ENCODE measurements at regions not wholly inside any gene's neighbourhood (a gene's known extent, or its start where the extent isn't known, plus 50 kb on each side); places are given as distances from the start of the nearest gene placed in this dataset.

DNA sequence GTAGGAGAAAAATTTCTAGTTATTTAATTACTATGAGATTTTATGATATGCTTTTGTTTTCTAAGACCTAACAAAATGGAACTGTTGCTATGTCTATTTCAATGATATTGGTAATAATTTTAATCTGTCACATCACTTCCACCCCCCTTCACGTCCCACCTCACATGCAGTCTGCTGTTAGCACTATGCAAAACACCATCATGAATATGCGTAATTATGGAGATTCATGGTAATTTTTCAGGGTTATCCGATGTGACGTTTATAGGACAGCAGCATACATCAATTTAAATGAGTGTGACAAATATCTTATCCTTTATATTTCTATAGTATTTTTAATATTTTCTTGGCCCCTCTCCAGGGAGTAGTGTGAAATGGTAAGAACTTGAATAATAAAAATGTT is 283.8 kb upstream of the TMEM161B start:
- TF ChIP-seq ZFX (IDR thresholded peaks at IDR 0.05) = no peak
- TF ChIP-seq, protein P1, sequence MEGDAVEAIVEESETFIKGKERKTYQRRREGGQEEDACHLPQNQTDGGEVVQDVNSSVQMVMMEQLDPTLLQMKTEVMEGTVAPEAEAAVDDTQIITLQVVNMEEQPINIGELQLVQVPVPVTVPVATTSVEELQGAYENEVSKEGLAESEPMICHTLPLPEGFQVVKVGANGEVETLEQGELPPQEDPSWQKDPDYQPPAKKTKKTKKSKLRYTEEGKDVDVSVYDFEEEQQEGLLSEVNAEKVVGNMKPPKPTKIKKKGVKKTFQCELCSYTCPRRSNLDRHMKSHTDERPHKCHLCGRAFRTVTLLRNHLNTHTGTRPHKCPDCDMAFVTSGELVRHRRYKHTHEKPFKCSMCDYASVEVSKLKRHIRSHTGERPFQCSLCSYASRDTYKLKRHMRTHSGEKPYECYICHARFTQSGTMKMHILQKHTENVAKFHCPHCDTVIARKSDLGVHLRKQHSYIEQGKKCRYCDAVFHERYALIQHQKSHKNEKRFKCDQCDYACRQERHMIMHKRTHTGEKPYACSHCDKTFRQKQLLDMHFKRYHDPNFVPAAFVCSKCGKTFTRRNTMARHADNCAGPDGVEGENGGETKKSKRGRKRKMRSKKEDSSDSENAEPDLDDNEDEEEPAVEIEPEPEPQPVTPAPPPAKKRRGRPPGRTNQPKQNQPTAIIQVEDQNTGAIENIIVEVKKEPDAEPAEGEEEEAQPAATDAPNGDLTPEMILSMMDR (conservative IDR thresholded peaks at IDR 0.05) = no peak
- no peak overlapping the region for H3K27ac ChIP-seq

DNA sequence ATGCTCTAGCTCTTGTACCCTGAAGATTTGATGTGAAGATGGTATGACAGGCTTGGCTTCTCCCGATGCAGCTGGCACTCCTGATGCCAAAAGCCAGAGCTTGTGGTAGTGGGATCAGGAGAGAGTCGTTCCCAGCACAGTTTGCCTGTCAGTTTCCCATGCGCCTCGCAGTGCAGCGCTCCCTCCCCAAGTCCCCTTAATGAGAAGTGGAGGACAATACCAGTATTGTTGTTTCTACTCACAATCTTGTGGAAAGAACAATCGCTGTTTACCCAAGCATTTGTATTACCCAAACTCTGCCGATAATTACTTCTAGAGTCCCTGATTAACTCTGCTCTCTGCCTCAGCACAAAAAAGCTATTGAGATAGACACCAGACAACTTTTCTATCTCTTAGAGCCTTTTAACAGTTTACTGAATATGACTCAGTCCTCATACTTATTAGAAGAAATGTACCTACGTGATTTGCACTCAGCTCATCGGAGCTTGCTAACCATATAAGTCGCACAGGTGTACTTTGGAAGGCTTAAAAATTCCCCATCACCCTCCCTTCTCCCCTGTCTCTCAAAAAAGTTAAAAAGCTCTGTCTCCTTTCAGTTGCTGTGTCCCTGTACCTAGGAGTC is 283.2 kb upstream of the TMEM161B start:
- no peak overlapping the region for H3K27ac ChIP-seq
- no peak for TF ChIP-seq ZFX (IDR thresholded peaks at IDR 0.05)
- TF ChIP-seq, protein P1 (conservative IDR thresholded peaks at IDR 0.05) = no peak

DNA sequence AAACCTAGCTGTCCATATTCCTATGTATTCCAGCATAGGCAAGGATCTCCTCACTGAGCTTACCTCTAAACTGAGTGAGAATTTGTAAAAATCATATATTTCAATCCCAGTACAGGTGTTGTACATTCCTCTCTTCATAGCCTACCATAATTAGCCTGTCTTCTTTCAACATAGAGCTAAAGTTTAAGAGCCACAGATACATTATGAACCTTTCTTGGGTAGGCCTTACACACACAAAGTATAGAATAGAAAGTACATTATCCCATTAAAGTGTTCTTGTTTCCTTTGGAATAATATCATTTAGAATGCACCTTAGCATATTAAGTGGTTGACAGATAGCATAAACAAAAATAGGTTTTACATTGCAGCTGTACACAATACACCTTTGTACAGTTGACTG is 282.1 kb upstream of the TMEM161B start:
- H3K27ac ChIP-seq = no peak overlapping the region
- TF ChIP-seq ZFX (IDR thresholded peaks at IDR 0.05) = no peak
- TF ChIP-seq, protein P1 (conservative IDR thresholded peaks at IDR 0.05) = no peak

DNA sequence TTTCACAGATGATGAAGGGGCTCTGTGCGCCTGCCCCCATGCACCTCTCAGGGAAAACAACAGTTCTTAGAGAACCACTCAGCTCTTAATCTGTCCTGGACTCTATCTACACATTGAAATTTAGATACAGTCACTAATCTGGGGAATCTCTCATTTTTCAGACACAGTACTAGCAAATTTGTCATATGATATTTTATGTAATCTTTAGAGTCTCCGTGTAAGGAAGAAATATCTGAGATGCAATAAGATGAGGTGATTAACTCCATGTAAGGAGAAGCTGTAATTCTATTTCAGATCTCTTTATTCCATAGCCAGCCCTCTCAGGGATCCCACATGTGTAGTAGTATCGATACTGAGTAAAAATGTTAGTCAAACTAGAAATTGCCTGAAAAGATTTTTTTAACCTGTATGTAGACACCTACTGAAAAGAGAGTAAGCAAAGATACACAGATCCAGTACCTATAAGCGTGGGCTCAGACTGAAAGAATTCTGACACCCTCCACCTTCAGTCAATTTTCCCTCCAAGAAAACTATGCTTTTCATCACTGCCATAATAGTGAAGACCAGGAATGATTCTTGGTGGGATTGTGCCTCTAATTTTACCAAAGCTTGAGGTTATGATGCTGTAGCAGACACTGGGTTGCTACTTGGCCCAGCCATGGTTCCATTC is 279.6 kb upstream of the TMEM161B start:
- H3K27ac ChIP-seq = no peak overlapping the region
- TF ChIP-seq ZFX (IDR thresholded peaks at IDR 0.05) = no peak

DNA sequence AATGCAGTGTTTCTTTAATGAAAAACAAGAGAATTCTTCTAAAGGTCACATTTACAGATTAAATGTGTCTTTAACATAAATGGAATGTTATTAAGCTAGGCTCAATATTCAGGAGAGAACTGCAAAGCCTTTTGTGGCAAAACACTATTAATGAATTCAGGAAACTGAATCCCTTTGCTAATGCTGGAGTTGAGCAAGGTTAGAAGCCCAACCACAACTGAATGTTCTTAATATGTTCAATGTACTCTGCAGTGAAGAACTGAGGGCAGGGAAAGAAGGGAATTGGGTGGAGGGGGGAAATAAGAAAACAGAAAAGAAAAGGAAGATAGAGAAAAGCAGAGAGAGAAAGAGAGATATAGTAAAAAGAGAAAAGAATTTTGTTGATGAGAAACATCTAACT is 276.7 kb upstream of the TMEM161B start:
- TF ChIP-seq, protein P1 (conservative IDR thresholded peaks at IDR 0.05) = no peak
- no peak for TF ChIP-seq ZFX (IDR thresholded peaks at IDR 0.05)
- no peak overlapping the region for H3K27ac ChIP-seq

DNA sequence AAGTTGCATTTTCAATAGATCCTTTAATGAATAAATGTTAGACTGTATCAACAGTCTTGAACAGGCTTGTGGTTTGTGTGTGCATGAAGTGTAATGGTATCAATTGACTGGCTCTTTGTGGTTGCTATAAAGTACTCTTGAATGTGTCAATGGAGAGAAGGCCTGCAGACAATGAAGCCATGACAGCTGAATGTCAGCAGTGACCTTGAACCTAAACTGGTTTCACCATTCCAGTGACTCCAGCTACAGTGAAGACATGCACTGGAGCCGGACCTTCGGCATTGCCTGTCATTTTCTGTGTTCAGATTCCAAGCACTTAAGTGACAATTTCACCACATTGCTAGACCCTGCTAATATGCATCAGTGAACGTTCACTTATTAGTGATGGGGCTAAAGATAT is 276.0 kb upstream of the TMEM161B start:
- H3K27ac ChIP-seq = no peak overlapping the region
- TF ChIP-seq, protein P1 (conservative IDR thresholded peaks at IDR 0.05) = no peak
- TF ChIP-seq ZFX (IDR thresholded peaks at IDR 0.05) = no peak

DNA sequence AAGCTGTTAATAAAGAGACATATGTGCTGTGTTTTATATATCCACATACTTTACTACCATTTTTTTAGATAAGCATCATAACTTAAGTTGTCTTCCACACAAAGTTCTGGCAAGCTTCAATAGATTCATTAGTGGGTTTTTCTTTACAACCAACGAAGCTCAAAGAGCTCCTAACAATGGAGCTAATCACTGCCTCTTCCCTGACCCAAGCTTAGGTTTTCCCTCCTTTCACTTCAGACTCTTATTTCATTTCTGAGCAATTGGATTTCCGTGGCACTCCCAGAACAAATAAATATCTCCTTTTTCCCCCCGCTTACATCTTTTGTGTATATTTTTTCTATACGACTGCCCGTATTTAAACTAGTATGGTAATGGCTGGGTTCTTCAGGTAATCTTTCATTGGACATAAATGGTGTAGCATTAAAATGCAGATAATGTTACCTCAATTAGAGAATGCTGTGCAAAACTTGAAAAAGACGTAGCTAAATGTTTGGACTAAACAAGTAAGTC is 275.5 kb upstream of the TMEM161B start:
- no peak overlapping the region for H3K27ac ChIP-seq
- TF ChIP-seq, protein P1 (conservative IDR thresholded peaks at IDR 0.05) = no peak
- TF ChIP-seq ZFX (IDR thresholded peaks at IDR 0.05) = no peak
